Panc1 (cell line): ENCODE measurements at regions not wholly inside any gene's neighbourhood (a gene's known extent, or its start where the extent isn't known, plus 50 kb on each side); places are given as distances from the start of the nearest gene placed in this dataset.

Source experiments
- POLR2AphosphoS5 ChIP-seq: IDR thresholded peaks from 2 replicates; pipeline ENCODE4 v1.6.1; 2012; ENCODE audit warnings: mild to moderate bottlenecking, low read depth, low read length, moderate library complexity
- SIN3A ChIP-seq: IDR thresholded peaks from 2 replicates; pipeline ENCODE4 v1.6.1; 2012; ENCODE audit warnings: low read depth, mild to moderate bottlenecking, low read length, moderate library complexity, borderline replicate concordance; ENCODE audit not compliant: insufficient read depth
- TF ChIP-seq, protein P1 (sequence below): fragments of 450-650 bp; IDR thresholded peaks from 2 replicates; pipeline ENCODE4 v1.5.1; 2017; ENCODE audit warnings: mild to moderate bottlenecking

DNA sequence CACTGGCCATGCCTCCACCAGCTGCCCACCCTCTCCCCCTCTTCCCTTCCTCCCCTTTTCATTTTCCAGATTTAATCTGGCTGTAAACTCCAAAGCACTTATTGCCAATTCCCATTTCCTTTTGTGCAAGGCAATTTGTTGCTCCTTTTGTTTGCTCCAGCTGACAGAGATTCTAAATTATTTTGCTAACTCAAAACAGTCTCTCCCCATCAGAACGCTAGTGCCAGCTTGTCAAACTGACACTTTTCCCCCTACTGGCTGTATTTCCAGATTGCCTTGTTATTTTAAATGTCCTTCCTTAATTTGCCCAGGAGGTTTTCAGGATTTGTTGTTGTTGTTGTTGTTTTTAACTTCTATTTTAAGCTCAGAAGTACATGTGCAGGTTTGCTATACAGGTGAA lies 57.0 kb upstream of the PAK1 start:
- TF ChIP-seq, protein P1, sequence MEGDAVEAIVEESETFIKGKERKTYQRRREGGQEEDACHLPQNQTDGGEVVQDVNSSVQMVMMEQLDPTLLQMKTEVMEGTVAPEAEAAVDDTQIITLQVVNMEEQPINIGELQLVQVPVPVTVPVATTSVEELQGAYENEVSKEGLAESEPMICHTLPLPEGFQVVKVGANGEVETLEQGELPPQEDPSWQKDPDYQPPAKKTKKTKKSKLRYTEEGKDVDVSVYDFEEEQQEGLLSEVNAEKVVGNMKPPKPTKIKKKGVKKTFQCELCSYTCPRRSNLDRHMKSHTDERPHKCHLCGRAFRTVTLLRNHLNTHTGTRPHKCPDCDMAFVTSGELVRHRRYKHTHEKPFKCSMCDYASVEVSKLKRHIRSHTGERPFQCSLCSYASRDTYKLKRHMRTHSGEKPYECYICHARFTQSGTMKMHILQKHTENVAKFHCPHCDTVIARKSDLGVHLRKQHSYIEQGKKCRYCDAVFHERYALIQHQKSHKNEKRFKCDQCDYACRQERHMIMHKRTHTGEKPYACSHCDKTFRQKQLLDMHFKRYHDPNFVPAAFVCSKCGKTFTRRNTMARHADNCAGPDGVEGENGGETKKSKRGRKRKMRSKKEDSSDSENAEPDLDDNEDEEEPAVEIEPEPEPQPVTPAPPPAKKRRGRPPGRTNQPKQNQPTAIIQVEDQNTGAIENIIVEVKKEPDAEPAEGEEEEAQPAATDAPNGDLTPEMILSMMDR = peak; percentile 10; the same call in 1 of the 2 replicates
- TF ChIP-seq SIN3A (no peak), POLR2AphosphoS5 (no peak)
